Lung microvascular endothelial cell (primary cell): ENCODE measurements at regions not wholly inside any gene's neighbourhood (a gene's known extent, or its start where the extent isn't known, plus 50 kb on each side); places are given as distances from the start of the nearest gene placed in this dataset.

Experiments
- DNase-seq, 2 donors: peaks; one replicate each; pipeline versions ENCODE4 v3.0.0 to v3.0.0-alpha.2; 2010; ENCODE audit warnings: low read depth in 2 of 2

DNA sequence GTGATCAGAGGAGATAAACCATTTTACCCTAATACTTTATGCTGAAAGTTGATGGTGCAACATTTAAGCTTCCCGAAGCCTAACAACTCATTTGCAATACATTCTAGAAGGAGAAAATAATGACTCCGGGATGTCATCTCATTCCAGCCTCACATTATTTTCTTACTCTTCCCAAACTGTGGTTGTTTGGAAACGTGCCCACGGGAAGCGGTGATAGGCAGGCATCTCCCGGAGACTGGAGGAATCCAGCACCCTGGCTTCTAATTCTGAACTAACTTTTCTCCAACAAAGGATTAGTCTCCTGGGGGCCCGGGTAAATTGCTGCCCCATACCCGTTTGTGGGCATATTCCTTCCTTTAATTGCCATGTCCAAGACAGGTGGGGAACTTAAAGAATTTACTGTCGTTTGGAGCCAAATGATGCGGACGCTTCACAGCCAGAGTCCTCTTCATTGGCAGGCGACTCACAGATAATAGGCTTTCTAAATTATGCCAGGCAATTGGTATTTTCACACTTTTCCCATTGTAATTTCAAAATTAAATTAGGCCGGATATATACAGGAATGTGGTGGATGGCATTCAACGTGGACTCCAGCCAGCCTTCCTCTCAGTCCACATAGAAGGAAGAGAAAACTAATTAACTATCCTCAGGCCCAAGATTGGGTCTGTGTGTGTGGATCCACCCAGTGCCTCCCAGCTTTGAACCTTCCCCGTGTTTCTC, 278.1 kb downstream of the AJAP1 start:
- DNase-seq = no peak

DNA sequence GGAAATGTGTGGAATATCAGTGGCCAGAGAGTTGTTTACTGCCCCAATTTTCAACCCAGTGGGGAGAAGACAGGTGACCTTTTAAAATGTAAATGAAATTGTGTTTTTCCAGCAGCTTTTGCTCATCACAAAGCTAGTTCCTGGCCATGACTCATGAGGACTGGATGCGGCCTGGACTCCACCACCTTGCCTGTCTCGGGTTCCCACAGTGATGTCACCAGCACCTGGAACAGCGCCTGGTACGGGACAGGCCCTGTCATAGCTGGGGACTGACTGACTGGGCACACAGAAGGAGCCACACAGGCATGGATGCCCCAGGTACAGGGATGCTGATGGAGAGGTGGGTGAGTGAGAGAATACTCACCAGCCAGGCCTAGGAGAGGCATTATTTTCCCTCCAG, 277.1 kb downstream of the AJAP1 start:
- no peak for DNase-seq

DNA sequence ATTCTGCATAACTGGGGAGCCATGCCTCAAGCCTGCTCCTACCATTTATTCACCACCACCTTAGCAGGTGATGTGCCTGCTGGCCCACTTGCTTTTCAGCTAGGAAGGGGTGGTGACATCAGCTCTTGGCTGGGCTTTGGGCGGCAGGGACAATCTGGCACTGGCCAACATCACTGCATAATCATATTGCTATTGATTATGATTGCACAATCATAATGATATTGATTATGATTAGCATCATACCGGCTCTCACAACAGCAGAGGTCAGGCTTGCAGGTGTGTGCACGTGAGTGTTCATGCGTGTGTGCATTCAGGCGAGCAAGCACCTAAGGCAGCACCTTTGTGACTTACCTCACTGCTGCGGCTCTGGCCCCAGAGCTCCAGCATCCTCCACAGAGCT, 273.8 kb downstream of the AJAP1 start:
- DNase-seq = no peak

DNA sequence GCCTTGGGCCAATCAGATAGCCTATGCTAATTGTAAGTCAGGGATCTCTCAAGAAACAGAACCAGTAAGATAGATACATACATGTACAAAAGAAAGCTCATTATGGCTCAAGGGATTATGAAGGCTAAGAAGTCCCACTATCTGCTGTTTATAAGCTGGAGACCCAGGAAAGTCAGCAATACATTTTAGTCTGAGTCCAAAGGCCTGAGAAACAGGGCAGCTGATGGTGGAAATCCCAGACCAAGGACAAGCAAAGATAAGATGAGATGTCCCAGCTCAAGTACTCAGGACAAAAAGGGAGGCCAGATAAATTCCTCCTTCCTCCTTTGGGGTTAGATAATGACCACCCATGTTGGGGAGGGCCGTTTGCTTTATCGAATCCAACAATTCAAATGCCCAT, 269.9 kb downstream of the AJAP1 start:
- DNase-seq = no peak

DNA sequence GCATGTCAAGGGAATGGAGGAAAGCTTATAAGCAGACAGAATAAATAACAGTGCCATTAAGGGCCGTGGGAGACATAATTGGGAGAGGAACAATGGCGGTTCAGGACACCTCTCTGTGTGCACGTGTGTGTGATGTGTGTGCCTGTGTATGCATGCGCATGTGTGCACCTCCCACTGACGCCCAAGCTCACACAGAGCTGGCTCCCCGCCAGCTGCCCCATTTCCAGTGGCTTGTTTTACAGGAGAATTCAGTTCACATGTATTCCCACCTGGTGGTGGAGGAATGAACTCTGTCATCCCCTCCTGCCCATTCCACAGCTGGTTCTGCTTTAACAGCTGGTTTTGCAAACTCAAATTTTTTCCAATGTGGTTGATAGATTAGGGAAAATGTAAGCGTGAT, 262.2 kb downstream of the AJAP1 start:
- no peak for DNase-seq

DNA sequence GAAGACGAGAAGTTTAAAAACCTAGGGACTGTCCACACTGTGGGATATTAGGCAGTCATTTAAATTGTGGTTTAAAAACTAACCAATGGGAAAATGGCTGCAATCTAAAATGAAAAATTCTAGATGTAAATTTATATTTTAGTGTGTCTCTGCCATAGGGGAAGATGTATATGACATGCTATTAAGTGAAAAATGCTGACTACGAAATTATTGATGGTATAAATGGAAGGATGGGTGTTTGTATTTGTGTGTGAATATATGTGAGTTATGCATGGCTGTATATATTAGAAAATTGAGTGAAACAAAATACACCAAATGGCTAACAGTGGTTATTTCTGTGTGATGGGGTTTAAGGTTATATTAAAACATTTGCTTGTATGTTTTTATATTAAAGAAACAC, 260.7 kb downstream of the AJAP1 start:
- DNase-seq = no peak

DNA sequence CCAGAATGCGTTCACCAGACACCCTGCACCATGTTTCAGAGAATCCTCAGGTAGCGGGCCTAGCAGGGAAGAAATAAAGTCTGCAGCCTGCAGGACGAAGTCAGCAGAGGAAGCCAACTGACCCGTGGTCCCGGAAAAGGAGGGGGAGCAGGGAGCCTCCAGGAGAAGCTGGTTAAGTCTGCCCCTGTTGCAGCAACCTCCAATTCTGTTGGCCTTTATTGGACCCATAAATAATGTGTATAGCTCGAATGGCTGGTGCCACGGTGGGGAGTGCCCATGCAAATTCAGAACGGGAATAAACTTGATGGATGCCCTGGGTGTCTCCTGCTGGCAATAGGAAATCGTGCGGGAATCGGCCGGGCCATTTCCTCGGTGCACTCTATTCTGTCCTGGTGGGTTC, 254.1 kb downstream of the AJAP1 start:
- DNase-seq = no peak

DNA sequence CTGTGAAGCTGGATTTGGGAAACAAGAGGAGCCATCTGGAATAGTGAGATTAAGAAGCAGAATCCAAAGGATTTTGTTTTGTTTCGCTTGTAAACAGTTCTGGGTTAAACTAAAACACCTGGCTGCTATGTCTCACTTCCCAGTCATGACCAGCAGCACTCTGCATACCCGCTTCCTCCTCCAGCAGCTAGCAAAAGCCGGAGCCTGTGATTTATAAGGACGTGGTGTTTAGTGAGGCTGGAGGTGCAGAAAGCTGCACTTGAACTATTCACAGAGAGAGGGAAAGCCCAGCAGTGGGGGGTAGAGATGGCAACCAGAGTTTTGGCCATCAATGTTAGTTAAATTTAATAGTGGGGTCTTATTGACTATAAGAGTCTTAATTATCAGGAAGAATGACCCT, 240.2 kb downstream of the AJAP1 start:
- DNase-seq = no peak

DNA sequence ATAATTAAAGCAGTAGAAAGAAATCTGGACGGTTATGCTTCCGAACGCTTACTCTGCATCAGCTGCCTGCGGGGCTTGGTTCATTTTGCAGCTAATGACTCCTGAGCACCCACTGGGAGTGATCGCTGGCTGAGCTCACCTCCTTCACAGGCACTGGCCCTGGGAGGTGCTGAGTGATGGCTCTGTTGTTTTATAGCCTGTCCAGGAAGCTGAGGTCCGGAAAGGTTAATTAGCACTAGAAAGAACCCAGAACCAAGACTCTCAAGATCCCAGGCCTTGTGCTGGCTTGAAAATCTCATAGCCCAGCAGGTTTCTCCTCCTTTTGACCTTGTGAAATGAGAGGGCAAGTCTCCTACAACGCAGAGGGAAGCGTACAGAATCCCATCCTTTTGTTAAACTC, 226.2 kb downstream of the AJAP1 start:
- DNase-seq = no peak

DNA sequence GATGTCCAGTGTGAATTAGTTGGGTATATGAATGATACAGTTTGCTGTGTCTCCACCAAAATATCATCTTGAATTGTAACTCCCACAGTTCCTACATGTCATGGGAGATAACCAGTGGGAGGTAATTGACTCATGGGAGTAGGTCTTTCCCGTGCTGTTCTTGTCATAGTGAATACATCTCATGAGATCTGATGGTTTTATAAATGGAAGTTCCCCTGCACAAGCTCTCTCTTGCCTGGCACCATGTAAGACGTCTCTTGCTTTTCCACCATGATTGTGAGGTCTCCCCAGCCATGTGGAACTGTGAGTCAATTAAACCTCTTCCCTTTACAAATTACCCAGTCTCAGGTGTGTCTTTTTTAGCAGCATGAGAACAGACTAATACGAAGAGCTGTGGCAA, 223.0 kb downstream of the AJAP1 start:
- DNase-seq = no peak

DNA sequence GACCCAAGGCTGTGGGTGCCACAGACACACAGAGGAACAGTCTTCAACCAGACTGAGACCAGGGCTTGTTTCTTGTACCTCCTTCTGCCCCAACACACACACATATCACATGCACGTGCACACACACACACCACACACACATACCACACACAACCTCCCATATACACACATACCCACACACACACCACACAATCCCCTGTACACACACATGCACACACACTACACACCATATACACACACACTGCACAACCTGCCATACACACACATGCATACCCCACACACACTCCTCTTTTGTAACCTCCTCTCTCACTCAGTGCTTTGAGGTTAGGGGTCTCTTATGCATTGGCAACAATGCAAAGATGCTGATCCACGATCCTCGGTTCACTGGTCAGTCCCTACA, 217.0 kb downstream of the AJAP1 start:
- DNase-seq = no peak

DNA sequence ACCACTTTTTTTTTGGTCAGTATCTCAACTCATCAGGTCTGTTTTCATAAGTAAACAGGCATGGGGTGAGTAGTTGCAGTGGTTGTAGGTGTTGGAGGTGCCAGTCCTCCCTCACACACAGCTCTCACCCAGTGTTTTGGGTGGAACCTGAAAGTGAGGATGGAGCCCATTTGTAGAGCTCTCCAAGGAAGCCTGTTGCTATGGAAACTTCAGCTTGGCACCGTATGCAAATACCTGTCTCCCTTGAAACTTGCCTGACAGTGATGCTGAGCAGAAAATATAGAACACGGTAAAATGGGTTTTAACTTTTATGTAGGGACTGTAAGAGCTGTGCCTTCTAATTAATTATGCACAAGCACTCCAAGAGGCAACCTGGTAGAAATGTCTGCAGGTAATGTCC, 214.1 kb downstream of the AJAP1 start:
- DNase-seq = no peak

DNA sequence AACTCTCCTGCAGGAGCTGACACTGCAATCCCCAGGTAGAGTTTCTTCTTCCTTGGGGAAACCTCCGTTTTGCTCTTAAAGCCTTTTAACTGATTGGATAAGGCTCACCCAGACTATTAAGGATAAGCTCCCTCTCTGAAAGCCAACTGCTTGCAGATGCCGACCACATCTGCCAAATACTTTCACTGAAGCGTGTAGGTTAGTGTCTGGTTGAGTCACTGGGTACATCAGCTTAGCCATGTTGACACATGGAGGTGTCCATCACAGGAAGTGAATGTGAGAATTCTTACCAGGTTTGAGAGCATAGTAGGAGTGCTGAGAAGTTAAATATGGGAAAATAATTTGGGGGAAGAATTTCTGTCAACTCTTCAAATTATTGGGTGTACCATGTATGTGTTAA, 202.0 kb downstream of the AJAP1 start:
- DNase-seq = no peak

DNA sequence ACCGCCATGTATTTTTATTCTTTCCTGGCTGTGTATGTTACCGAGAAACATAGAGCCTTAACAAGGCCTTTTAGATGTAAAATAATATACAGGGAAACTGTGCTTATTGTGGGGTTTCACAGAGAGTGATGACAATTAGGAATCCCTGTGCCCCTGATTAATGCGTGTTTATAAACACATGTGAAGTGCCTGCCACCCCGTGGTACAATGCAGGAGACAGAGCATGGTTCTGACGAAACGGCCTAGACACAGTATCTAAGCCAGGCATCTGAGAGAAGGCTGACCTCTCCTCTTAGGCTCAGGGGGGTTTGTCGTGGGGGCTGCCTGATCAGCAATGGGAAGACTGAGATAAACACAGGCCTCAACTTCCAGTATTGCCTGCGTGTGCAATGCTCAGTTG, 200.0 kb downstream of the AJAP1 start:
- DNase-seq = no peak

DNA sequence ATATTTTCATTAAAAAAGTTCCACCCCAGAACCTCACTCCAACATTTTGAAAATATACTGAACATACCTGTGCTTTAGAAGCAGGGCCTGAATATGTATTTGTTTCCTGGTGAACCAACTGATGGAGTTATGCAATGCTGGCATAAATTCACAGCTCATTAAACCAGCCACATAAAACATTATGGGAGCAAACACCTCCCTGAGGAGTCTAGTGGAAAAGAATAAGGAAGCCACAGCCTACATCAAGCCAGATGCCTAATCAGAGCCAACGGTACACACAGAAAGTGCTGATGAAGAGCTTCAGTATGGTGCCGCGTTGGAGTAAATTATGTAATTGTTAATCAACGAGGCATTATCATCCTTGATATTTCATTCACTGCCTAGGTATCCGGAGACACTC, 199.5 kb downstream of the AJAP1 start:
- no peak for DNase-seq

DNA sequence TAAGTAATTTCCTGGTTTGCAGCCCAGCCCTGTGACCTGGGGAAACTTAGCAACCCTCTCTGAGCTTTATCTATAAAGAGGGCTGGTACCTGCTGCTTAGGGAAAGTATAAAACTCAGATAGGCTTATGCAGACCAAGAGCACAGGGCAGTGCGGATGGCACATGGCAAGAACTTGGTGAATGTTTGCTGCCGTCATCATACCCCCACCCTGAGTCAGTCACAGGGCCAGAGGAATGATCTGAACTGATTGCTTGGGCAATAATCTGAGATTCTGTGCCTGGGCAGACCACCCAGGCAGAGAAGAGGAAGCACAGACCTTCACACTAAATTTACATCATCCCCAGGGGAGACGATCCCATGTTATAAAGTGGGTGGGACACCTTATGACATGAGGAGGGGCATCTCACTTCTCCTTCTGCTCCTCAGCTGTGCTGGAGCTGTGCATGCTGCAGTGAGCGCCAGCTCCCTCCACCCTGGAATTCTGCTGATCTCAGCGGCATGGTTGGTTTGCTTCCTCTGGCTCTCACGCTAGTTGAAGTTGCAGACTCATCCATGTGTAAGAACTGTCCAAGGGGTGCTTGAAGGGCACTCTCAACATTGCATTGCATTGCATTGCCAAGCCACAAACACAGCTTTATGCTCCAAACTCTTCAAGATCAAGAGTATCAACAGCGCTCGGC, 197.1 kb downstream of the AJAP1 start:
- DNase-seq = no peak

DNA sequence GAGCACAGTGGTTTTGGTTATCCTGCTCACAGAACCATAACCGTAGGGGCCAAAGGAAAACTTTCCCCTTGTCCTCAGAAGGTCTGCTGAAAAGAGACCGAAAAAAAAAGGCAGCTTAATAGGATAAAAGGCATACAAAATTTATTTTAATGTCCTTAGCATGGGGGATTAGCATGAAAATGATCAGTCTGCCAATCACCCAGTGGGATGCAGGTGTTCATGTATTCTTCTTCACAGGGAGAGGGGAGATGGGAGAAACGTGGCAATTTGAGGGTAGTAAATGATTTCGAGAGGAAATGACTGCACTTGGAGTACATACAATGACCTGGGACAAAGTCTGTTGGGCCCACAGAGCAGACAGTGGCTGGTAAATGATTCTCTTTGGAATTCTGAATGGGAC, 194.0 kb downstream of the AJAP1 start:
- no peak for DNase-seq

DNA sequence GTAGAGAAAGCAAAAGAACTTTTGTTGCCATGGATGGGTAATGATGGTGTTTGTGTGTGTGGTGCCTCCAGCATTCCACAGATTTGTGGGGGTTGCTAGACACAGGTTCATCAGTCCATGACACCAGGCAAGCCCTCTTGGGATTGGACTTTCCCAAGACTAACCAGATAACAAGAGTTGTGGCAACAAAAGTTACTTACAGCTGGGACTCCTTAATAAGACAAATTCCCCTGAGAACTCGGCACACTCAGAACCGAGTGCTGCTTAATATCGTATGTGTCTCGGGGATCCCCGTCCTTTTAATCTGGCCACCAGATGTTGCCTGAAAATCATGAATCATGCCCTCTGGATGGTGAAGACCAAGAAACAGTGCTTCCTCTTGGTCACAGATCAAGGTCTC, 193.3 kb downstream of the AJAP1 start:
- no peak for DNase-seq
